ENCODE measurements at regions not wholly inside any gene's neighbourhood (a gene's known extent, or its start where the extent isn't known, plus 50 kb on each side); places are given as distances from the start of the nearest gene placed in this dataset.

DNA sequence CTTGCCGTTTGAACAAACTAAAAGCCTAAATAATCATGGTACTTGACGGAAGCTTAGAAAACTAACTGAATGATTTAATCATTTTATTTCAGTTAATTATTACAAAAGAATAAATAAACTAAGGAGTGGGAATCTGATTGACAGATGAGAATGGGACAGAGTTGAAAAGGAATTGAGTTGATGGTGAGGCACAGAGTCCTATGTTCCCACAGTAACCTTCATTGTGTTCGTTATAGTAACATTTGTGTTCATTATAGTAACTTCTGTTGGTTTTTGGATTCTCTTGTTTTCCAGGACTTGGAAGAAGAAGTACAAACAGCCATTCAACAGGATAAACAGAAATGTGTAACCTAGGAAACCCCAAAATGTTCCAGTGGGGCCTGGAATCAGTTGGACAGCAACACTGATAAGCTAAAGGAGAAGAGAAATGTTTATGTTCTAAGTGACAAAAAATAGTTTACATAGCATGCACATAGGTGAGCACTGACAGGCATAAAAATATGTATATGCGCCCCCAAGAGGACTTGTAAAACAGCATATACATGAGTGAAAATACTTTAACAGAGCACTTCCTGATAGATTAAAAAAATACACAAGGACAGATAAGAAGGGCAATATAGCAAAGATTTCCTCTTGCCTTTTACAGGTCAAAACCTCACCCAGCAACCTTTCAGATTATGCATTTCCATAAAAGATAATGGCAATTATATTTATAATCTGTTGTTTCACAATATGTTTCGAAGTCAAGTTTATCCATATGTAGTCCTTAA lies 218.6 kb upstream of the HTR2C start:
- Histone ChIP-seq H4K20me1 (replicated peaks; ENCODE audit: control insufficient read depth, insufficient read depth, low read length) (no peaks in the 10 kb centered on the region; the same call in 1 of the 2 replicates), H3K4me1 (replicated peaks in 1 of 2; ENCODE audit: control insufficient read depth in 2 of 2, insufficient read depth in 2 of 2, low read length in 2 of 2) (no peaks in the 10 kb centered on the region), H2AFZ (ENCODE audit: low read depth, low read length) (no peak overlapping the region), H3K9ac (ENCODE audit: insufficient read depth in 1 of 2, low read depth in 2 of 2, low read length in 2 of 2) (no peak overlapping the region), H3K27ac (ENCODE audit: extremely low read depth, low read depth, low read length) (no peak overlapping the region), H3K9me3 (replicated peaks; ENCODE audit: control insufficient read depth, insufficient read depth, low read depth, low read length) (no peaks in the 10 kb centered on the region; the same call in 1 of the 2 replicates), H3K79me2 (ENCODE audit: control insufficient read depth, insufficient read depth, low read length) (no peaks in the 10 kb centered on the region), H3K9me1 (ENCODE audit: control insufficient read depth, insufficient read depth, low read length) (no peaks in the 10 kb centered on the region), H3K4me2 (ENCODE audit: insufficient read depth, low read length) (no peak overlapping the region), H3K4me3 (no peak overlapping the region), H3K36me3 (ENCODE audit: control insufficient read depth, insufficient read depth, low read length) (no peaks in the 10 kb centered on the region), H3K27me3 (ENCODE audit: control insufficient read depth in 2 of 2, insufficient read depth in 2 of 2, low read length in 2 of 2) (no peaks in the 10 kb centered on the region)
- in situ Hi-C loops (cut with MboI) (no loop called here), intact Hi-C loops (cut with micrococcal nuclease) (no loop called here)
- FAIRE-seq, result no peak
- CTCF ChIA-PET (ENCODE audit: low intra/inter-chr PET ratio), result no interaction called here
- POLR2A ChIA-PET, result no interaction called here
- TF ChIP-seq, protein P1, sequence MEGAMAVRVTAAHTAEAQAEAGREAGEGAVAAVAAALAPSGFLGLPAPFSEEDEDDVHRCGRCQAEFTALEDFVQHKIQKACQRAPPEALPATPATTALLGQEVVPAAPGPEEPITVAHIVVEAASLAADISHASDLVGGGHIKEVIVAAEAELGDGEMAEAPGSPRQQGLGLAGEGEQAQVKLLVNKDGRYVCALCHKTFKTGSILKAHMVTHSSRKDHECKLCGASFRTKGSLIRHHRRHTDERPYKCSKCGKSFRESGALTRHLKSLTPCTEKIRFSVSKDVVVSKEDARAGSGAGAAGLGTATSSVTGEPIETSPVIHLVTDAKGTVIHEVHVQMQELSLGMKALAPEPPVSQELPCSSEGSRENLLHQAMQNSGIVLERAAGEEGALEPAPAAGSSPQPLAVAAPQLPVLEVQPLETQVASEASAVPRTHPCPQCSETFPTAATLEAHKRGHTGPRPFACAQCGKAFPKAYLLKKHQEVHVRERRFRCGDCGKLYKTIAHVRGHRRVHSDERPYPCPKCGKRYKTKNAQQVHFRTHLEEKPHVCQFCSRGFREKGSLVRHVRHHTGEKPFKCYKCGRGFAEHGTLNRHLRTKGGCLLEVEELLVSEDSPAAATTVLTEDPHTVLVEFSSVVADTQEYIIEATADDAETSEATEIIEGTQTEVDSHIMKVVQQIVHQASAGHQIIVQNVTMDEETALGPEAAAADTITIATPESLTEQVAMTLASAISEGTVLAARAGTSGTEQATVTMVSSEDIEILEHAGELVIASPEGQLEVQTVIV (CRISPR knock-in tag; IDR thresholded peaks at IDR 0.05; ENCODE audit: borderline replicate concordance), result no peak
- TF ChIP-seq, protein P2, sequence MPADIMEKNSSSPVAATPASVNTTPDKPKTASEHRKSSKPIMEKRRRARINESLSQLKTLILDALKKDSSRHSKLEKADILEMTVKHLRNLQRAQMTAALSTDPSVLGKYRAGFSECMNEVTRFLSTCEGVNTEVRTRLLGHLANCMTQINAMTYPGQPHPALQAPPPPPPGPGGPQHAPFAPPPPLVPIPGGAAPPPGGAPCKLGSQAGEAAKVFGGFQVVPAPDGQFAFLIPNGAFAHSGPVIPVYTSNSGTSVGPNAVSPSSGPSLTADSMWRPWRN (IDR thresholded peaks at IDR 0.05; ENCODE audit: low read depth), result no peak
- TF ChIP-seq, protein P3, sequence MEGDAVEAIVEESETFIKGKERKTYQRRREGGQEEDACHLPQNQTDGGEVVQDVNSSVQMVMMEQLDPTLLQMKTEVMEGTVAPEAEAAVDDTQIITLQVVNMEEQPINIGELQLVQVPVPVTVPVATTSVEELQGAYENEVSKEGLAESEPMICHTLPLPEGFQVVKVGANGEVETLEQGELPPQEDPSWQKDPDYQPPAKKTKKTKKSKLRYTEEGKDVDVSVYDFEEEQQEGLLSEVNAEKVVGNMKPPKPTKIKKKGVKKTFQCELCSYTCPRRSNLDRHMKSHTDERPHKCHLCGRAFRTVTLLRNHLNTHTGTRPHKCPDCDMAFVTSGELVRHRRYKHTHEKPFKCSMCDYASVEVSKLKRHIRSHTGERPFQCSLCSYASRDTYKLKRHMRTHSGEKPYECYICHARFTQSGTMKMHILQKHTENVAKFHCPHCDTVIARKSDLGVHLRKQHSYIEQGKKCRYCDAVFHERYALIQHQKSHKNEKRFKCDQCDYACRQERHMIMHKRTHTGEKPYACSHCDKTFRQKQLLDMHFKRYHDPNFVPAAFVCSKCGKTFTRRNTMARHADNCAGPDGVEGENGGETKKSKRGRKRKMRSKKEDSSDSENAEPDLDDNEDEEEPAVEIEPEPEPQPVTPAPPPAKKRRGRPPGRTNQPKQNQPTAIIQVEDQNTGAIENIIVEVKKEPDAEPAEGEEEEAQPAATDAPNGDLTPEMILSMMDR (IDR thresholded peaks at IDR 0.05 in 2 of 3, conservative IDR thresholded peaks at IDR 0.05 in 1 of 3; ENCODE audit: insufficient read depth in 2 of 3, low read depth in 1 of 3, low read length in 3 of 3), result peak in 1 of 3 experiments; percentile 17; a peak in 1 of 6 replicates
- TF ChIP-seq, protein P4, sequence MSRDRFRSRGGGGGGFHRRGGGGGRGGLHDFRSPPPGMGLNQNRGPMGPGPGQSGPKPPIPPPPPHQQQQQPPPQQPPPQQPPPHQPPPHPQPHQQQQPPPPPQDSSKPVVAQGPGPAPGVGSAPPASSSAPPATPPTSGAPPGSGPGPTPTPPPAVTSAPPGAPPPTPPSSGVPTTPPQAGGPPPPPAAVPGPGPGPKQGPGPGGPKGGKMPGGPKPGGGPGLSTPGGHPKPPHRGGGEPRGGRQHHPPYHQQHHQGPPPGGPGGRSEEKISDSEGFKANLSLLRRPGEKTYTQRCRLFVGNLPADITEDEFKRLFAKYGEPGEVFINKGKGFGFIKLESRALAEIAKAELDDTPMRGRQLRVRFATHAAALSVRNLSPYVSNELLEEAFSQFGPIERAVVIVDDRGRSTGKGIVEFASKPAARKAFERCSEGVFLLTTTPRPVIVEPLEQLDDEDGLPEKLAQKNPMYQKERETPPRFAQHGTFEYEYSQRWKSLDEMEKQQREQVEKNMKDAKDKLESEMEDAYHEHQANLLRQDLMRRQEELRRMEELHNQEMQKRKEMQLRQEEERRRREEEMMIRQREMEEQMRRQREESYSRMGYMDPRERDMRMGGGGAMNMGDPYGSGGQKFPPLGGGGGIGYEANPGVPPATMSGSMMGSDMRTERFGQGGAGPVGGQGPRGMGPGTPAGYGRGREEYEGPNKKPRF (IDR thresholded peaks at IDR 0.05; ENCODE audit: low read depth, low read length), result no peak
- TF ChIP-seq PHB (CRISPR knock-in tag; IDR thresholded peaks at IDR 0.05), result no peak
- no TSS peak for BruUV-seq (replicated peaks)
- 3% methylated on average over 5 of the region's 5 CpGs for WGBS (ENCODE audit: insufficient coverage, low coverage, missing lambda C conversion rate)
- peak in 1 of 4 experiments; percentile 0 for DNase-seq (ENCODE audit: extremely low read depth in 1 of 4, low spot score in 3 of 4)
- no peak for ATAC-seq
